K562 (cell line): ENCODE measurements at regions not wholly inside any gene's neighbourhood (a gene's known extent, or its start where the extent isn't known, plus 50 kb on each side); places are given as distances from the start of the nearest gene placed in this dataset.
A peak's percentile ranks its signal among the peaks of the same experiment; 100 is the strongest.

Source experiments
- ATAC-seq: fragments of 200-7000 bp; cut with Tn5 transposase; 3 replicates; pipeline ENCODE4 v1.9.1; 2020; ENCODE audit warnings: moderate library complexity
- BruUV-seq: library from RNA; stranded (reverse); fragments of 400-500 nt; replicated peaks from 2 replicates; lab custom pipeline; 2021; lab: Mats Ljungman, UMichigan
- CTCF ChIA-PET: fragments of 300-600 bp; formaldehyde crosslinking; extraction: SDS; loops from one replicate; lab custom pipeline; 2021; ENCODE audit warnings: low intra/inter-chr PET ratio; lab: Yijun Ruan, JAX
- POLR2A ChIA-PET: fragments of 300-600, 350-650 bp; sonication (Branson Sonifier 250); formaldehyde crosslinking; extraction: SDS; loops from one replicate; lab custom pipeline; 2021; ENCODE audit warnings: antibody characterized with exemption, inconsistent platforms; lab: Yijun Ruan, JAX
- DNase-seq, 4 experiments: peaks; one replicate each; pipeline versions ENCODE4 v3.0.0 to v3.0.0-alpha.2; 2011 to 2018; ENCODE audit warnings: low spot score in 3 of 4, mixed read lengths in 3 of 4; ENCODE audit errors: extremely low read depth in 1 of 4
- FAIRE-seq: peaks from 2 replicates; lab custom pipeline; 2011; peaks lifted over from hg19 to GRCh38; lab: Jason Lieb, UNC
- H2AFZ ChIP-seq: 2 replicates; pipeline ENCODE4 v1.6.0; 2011; ENCODE audit warnings: low read depth, low read length, control low read depth, inconsistent platforms
- H3K27ac ChIP-seq: fragments of 200-600 bp; 3 replicates; pipeline ENCODE4 v1.8.0; 2011; ENCODE audit warnings: low read depth, mild to moderate bottlenecking, control low read depth, inconsistent platforms, low read length, moderate library complexity, mixed read lengths; ENCODE audit errors: extremely low read depth
- H3K27me3 ChIP-seq, 2 experiments: fragments of 300-600 bp in 1 of 2; 2 replicates in 1 of 2; 3 replicates in 1 of 2; pipeline versions ENCODE4 v1.6.0 to v1.8.0; 2011; ENCODE audit warnings: inconsistent platforms in 2 of 2, low read length in 2 of 2, mild to moderate bottlenecking in 1 of 2, mixed read lengths in 1 of 2, moderate library complexity in 1 of 2; ENCODE audit not compliant: control insufficient read depth in 2 of 2, insufficient read depth in 2 of 2
- H3K36me3 ChIP-seq: fragments of 300-600 bp; 3 replicates; pipeline ENCODE4 v1.8.0; 2011; ENCODE audit warnings: mild to moderate bottlenecking, low read length, inconsistent platforms; ENCODE audit not compliant: control insufficient read depth, insufficient read depth
- H3K4me1 ChIP-seq, 2 experiments: fragments of 200-600 bp in 1 of 2; replicated peaks in 1 of 2; 2 replicates in 1 of 2; 3 replicates in 1 of 2; pipeline versions ENCODE4 v1.5.1 to v1.8.0; 2011; ENCODE audit warnings: inconsistent platforms in 2 of 2, low read length in 2 of 2, mild to moderate bottlenecking in 1 of 2, mixed read lengths in 1 of 2, moderate library complexity in 1 of 2; ENCODE audit not compliant: control insufficient read depth in 2 of 2, insufficient read depth in 2 of 2
- H3K4me2 ChIP-seq: 2 replicates; pipeline ENCODE4 v1.6.1; 2011; ENCODE audit warnings: low read length, control low read depth, inconsistent platforms, mixed read lengths; ENCODE audit not compliant: insufficient read depth
- H3K4me3 ChIP-seq: fragments of 200-600 bp; sonication (generic), shearing (Covaris generic); 2 replicates; pipeline ENCODE4 v1.5.1; 2016; ENCODE audit warnings: control low read depth, inconsistent platforms
- H3K79me2 ChIP-seq: fragments of 200-600 bp; 3 replicates; pipeline ENCODE4 v1.8.0; 2011; ENCODE audit warnings: low read length, inconsistent platforms; ENCODE audit not compliant: control insufficient read depth, insufficient read depth
- H3K9ac ChIP-seq, 2 experiments: 2 replicates each; pipeline versions ENCODE4 v1.6.0 to v1.6.1; 2011; ENCODE audit warnings: low read depth in 2 of 2, low read length in 2 of 2, control low read depth in 1 of 2, inconsistent platforms in 1 of 2, mild to moderate bottlenecking in 1 of 2, mixed read lengths in 1 of 2; ENCODE audit not compliant: insufficient read depth in 1 of 2
- H3K9me1 ChIP-seq: one replicate; pipeline ENCODE4 v1.6.0; 2011; ENCODE audit warnings: inconsistent platforms, mild to moderate bottlenecking, low read length, moderate library complexity; ENCODE audit not compliant: control insufficient read depth, insufficient read depth
- H3K9me3 ChIP-seq: replicated peaks from 2 replicates; pipeline ENCODE4 v1.5.1; 2011; ENCODE audit warnings: low read depth, low read length, inconsistent platforms; ENCODE audit not compliant: control insufficient read depth, insufficient read depth
- H4K20me1 ChIP-seq: replicated peaks from 2 replicates; pipeline ENCODE4 v1.6.1; 2011; ENCODE audit warnings: low read length, inconsistent platforms, mixed read lengths; ENCODE audit not compliant: control insufficient read depth, insufficient read depth
- CBFA2T3 ChIP-seq: fragments of 450-650 bp; IDR thresholded peaks from 2 replicates; pipeline ENCODE4 v1.6.1; 2017
- CBX5 ChIP-seq: IDR thresholded peaks from 2 replicates; pipeline ENCODE4 v1.6.1; 2014; ENCODE audit warnings: low read depth, borderline replicate concordance
- GATA2 ChIP-seq: sonication (generic); formaldehyde crosslinking; IDR thresholded peaks from 2 replicates; pipeline ENCODE4 v1.4.0; 2020; ENCODE audit warnings: mild to moderate bottlenecking, missing genetic modification reagents
- KDM5B ChIP-seq: fragments of 200-600 bp; sonication (generic); IDR thresholded peaks from 2 replicates; pipeline ENCODE4 v1.6.1; 2012; ENCODE audit warnings: low read depth, mild to moderate bottlenecking, moderate library complexity, low read length, control low read depth, inconsistent platforms; ENCODE audit not compliant: insufficient replicate concordance
- KLF10 ChIP-seq: fragments of 250-450 bp; sonication (Bioruptor Pico); IDR thresholded peaks from 2 replicates; pipeline ENCODE4 v1.6.1; 2021; ENCODE audit warnings: matching md5 sums
- MYC ChIP-seq, 2 experiments: fragments of 250-450 bp in 1 of 2; sonication (Bioruptor Pico) in 1 of 2; IDR thresholded peaks; 2 replicates each; pipeline versions ENCODE4 v1.5.1 to v1.6.1; 2012 to 2021; ENCODE audit warnings: low read depth in 2 of 2, borderline replicate concordance in 1 of 2, improper control_type of control experiment in 1 of 2, low read length in 1 of 2, mild to moderate bottlenecking in 1 of 2, moderate library complexity in 1 of 2
- OTX1 ChIP-seq: fragments of 450-650 bp; formaldehyde crosslinking; IDR thresholded peaks from 2 replicates; pipeline ENCODE4 v1.4.0; 2022; ENCODE audit warnings: mild to moderate bottlenecking
- STAT5B ChIP-seq: fragments of 250-450 bp; sonication (Bioruptor Pico); IDR thresholded peaks from 2 replicates; pipeline ENCODE4 v1.8.0; 2021; ENCODE audit warnings: mild to moderate bottlenecking, inconsistent platforms
- ZBTB26 ChIP-seq: fragments of 450-650 bp; formaldehyde crosslinking; IDR thresholded peaks from 2 replicates; pipeline ENCODE4 v1.4.0; 2022; ENCODE audit warnings: missing genetic modification characterization
- ZBTB49 ChIP-seq: sonication (generic); formaldehyde crosslinking; IDR thresholded peaks from 2 replicates; pipeline ENCODE4 v1.8.0; 2022; ENCODE audit warnings: missing genetic modification reagents, mild to moderate bottlenecking, borderline replicate concordance
- ZNF12 ChIP-seq: sonication (generic); formaldehyde crosslinking; IDR thresholded peaks from 2 replicates; pipeline ENCODE4 v1.4.0; 2020; ENCODE audit warnings: mild to moderate bottlenecking, missing genetic modification reagents
- ZNF431 ChIP-seq: sonication (generic); formaldehyde crosslinking; IDR thresholded peaks from 2 replicates; pipeline ENCODE4 v1.8.0; 2022; ENCODE audit warnings: mild to moderate bottlenecking, missing genetic modification reagents
- WGBS: fragments of 100-300 bp; shearing (Covaris generic); methylation state at CpG from one replicate; pipeline ENCODE4 v1.1.6; 2016; ENCODE audit warnings: low coverage, mixed read lengths; ENCODE audit not compliant: insufficient coverage; ENCODE audit errors: missing lambda C conversion rate; 5-methylcytosine and 5-hydroxymethylcytosine counted together
- in situ Hi-C: fragments of 300-500 bp; cut with MboI; formaldehyde crosslinking; loops from 4 replicates; pipeline ENCODE4 v1.15.0; 2018; ENCODE audit warnings: inconsistent platforms, mixed read lengths
- intact Hi-C: fragments of 100-400 bp; cut with micrococcal nuclease; formaldehyde crosslinking; loops from 2 replicates; pipeline ENCODE4 v1.14.2; 2022
- TF ChIP-seq, protein P1 (sequence below): fragments of 250-450 bp; sonication (Bioruptor Pico); IDR thresholded peaks from 2 replicates; pipeline ENCODE4 v1.5.1; 2021; ENCODE audit warnings: mild to moderate bottlenecking
- TF ChIP-seq, protein P2 (sequence below): sonication (generic); formaldehyde crosslinking; IDR thresholded peaks from 2 replicates; pipeline ENCODE4 v1.5.0; 2020; ENCODE audit warnings: missing genetic modification reagents

GRCh38 chr7:155213955-155214740, 83.5 kb upstream of the INSIG1 start:
- DNase-seq, result peak; percentile 44 to 58 (median 52)
- TF ChIP-seq MYC (IDR thresholded peaks at IDR 0.05; ENCODE audit: low read depth, low read length) (0 out of 2 replicates have a peak, but pooled peaks have one; percentile 27), MYC (CRISPR knock-in tag; IDR thresholded peaks at IDR 0.05; ENCODE audit: borderline replicate concordance, low read depth) (no peak), GATA2 (CRISPR knock-in tag) (peak; percentile 72; the same call in 1 of the 2 replicates), ZBTB49 (CRISPR knock-in tag) (no peak), ZBTB26 (CRISPR knock-in tag) (0 out of 2 replicates have a peak, but pooled peaks have one; percentile 58), OTX1 (CRISPR knock-in tag) (0 out of 2 replicates have a peak, but pooled peaks have one; percentile 6), CBX5 (no peak), CBFA2T3 (peak; percentile 19; the same call in 1 of the 2 replicates), ZNF431 (CRISPR knock-in tag) (0 out of 2 replicates have a peak, but pooled peaks have one; percentile 52), ZNF12 (CRISPR knock-in tag) (0 out of 2 replicates have a peak, but pooled peaks have one; percentile 3), KLF10 (0 out of 2 replicates have a peak, but pooled peaks have one; percentile 31), KDM5B (peak; percentile 52), STAT5B (CRISPR knock-in tag) (no peak)
- TF ChIP-seq, protein P1, sequence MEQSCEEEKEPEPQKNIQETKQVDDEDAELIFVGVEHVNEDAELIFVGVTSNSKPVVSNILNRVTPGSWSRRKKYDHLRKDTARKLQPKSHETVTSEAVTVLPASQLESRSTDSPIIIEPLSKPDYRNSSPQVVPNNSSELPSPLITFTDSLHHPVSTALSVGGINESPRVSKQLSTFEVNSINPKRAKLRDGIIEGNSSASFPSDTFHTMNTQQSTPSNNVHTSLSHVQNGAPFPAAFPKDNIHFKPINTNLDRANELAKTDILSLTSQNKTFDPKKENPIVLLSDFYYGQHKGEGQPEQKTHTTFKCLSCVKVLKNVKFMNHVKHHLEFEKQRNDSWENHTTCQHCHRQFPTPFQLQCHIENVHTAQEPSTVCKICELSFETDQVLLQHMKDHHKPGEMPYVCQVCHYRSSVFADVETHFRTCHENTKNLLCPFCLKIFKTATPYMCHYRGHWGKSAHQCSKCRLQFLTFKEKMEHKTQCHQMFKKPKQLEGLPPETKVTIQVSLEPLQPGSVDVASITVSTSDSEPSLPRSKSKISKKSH (CRISPR knock-in tag), result no peak
- TF ChIP-seq, protein P2, sequence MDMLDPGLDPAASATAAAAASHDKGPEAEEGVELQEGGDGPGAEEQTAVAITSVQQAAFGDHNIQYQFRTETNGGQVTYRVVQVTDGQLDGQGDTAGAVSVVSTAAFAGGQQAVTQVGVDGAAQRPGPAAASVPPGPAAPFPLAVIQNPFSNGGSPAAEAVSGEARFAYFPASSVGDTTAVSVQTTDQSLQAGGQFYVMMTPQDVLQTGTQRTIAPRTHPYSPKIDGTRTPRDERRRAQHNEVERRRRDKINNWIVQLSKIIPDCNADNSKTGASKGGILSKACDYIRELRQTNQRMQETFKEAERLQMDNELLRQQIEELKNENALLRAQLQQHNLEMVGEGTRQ, result no peak

More at GRCh38 chr7:155213955-155214740, 83.5 kb upstream of the INSIG1 start:
- H2AFZ ChIP-seq, result peak overlapping the region; percentile 47; the same call in 1 of the 2 replicates
- no peak overlapping the region for H3K27ac ChIP-seq
- in situ Hi-C loops (no loop called here), intact Hi-C loops (no loop called here)
- peaks cover 12% of the 10 kb centered on the region; the same call in 1 of the 2 replicates for H4K20me1 ChIP-seq
- peak overlapping the region in 1 of 2 experiments; percentile 86; a peak in 2 of 4 replicates for H3K9ac ChIP-seq
- BruUV-seq, result no TSS peak
- peaks cover 12 to 36% of the 10 kb centered on the region in 2 experiments for H3K27me3 ChIP-seq
- no peaks in the 10 kb centered on the region for H3K36me3 ChIP-seq
- H3K9me1 ChIP-seq, result no peaks in the 10 kb centered on the region
- H3K4me1 ChIP-seq, result peaks cover 15 to 34% of the 10 kb centered on the region in 2 experiments
- ATAC-seq (peak; percentile 65), FAIRE-seq (peak; percentile 75)
- H3K9me3 ChIP-seq, result no peaks in the 10 kb centered on the region
- 5% methylated on average over 26 of the region's 26 CpGs for WGBS
- H3K4me2 ChIP-seq, result peak overlapping the region; percentile 42
- CTCF ChIA-PET, result no interaction called here
- POLR2A ChIA-PET, result interaction anchor here (0.6 to 11.6 kb wide), 8 partner anchors 9 to 284 kb away, joined by 3 to 127 read pairs (median 3); no protein-coding TSS in a partner anchor
- H3K79me2 ChIP-seq, result no peaks in the 10 kb centered on the region
- no peak overlapping the region for H3K4me3 ChIP-seq
